Epithelial cell of esophagus (primary cell): ENCODE measurements at regions not wholly inside any gene's neighbourhood (a gene's known extent, or its start where the extent isn't known, plus 50 kb on each side); places are given as distances from the start of the nearest gene placed in this dataset.

Experiments used
- DNase-seq: peaks from one replicate; pipeline ENCODE4 v3.0.0; 2010; ENCODE audit warnings: low read depth
- H3K4me3 ChIP-seq: 2 replicates; pipeline ENCODE4 v1.5.1; 2011; ENCODE audit warnings: mild to moderate bottlenecking, low read length, control low read depth
- CTCF ChIP-seq: IDR thresholded peaks from 2 replicates; pipeline ENCODE4 v1.5.1; 2011; ENCODE audit warnings: low read depth, mild to moderate bottlenecking, low read length, control low read depth, inconsistent platforms; ENCODE audit not compliant: insufficient read depth; ENCODE audit errors: missing control alignments

GRCh38 chr18:51655327-51655698 is 457.8 kb upstream of the MEX3C start:
- DNase-seq = no peak
- TF ChIP-seq CTCF = no peak
- no peak overlapping the region for H3K4me3 ChIP-seq

- no peak for DNase-seq
- no peak overlapping the region for H3K4me3 ChIP-seq
- TF ChIP-seq CTCF = no peak
These were observed 458.8 kb upstream of the MEX3C start for GRCh38 chr18:51656249-51656648.

- DNase-seq = no peak
- no peak overlapping the region for H3K4me3 ChIP-seq
- no peak for TF ChIP-seq CTCF
These were observed 461.0 kb upstream of the MEX3C start for GRCh38 chr18:51658436-51658835.

- no peak overlapping the region for H3K4me3 ChIP-seq
- no peak for TF ChIP-seq CTCF
- DNase-seq = no peak
These were observed 462.3 kb upstream of the MEX3C start for GRCh38 chr18:51659781-51660180.

GRCh38 chr18:51660188-51660715 is 462.8 kb upstream of the MEX3C start:
- DNase-seq = peak; percentile 63
- TF ChIP-seq CTCF = no peak
- H3K4me3 ChIP-seq = no peak overlapping the region

GRCh38 chr18:51664236-51664635 is 466.8 kb upstream of the MEX3C start:
- H3K4me3 ChIP-seq = no peak overlapping the region
- no peak for DNase-seq
- TF ChIP-seq CTCF = no peak

- peak; percentile 44 for DNase-seq
- no peak for TF ChIP-seq CTCF
- no peak overlapping the region for H3K4me3 ChIP-seq
These were observed 469.3 kb upstream of the MEX3C start for GRCh38 chr18:51666763-51667191.
